ENCODE measurements at regions not wholly inside any gene's neighbourhood (a gene's known extent, or its start where the extent isn't known, plus 50 kb on each side); places are given as distances from the start of the nearest gene placed in this dataset.

DNA sequence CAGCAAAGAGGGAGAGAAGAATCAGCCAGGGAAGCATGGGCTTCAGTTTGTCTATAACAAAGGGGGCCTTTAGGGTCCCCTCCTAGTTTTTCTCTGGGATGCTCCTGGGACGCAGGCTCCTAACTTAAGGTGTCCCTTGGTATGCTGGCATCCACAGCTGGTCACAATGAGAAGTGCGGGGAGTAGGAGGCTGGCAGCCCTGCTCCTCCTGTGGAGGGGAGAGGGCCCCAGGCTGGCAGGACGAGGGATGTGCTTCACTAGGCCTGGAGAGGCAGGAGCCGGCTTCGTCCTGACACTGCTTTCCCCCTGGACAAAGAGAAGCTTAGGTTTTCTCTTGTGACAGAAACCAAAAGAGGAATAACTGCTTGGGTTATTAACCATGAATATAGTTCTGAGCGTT, 67.6 kb downstream of the NENF start:
- no peak for DNase-seq
- H3K27ac ChIP-seq: no peak overlapping the region
- H3K9me3 ChIP-seq: no peaks in the 10 kb centered on the region
- in situ Hi-C loops (cut with MboI; ENCODE audit: low sequenced_read_pairs in 4 of 4): no loop called here
- no peaks in the 10 kb centered on the region for H3K27me3 ChIP-seq
- TF ChIP-seq, protein P1, sequence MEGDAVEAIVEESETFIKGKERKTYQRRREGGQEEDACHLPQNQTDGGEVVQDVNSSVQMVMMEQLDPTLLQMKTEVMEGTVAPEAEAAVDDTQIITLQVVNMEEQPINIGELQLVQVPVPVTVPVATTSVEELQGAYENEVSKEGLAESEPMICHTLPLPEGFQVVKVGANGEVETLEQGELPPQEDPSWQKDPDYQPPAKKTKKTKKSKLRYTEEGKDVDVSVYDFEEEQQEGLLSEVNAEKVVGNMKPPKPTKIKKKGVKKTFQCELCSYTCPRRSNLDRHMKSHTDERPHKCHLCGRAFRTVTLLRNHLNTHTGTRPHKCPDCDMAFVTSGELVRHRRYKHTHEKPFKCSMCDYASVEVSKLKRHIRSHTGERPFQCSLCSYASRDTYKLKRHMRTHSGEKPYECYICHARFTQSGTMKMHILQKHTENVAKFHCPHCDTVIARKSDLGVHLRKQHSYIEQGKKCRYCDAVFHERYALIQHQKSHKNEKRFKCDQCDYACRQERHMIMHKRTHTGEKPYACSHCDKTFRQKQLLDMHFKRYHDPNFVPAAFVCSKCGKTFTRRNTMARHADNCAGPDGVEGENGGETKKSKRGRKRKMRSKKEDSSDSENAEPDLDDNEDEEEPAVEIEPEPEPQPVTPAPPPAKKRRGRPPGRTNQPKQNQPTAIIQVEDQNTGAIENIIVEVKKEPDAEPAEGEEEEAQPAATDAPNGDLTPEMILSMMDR (IDR thresholded peaks at IDR 0.05 in 4 of 5, conservative IDR thresholded peaks at IDR 0.05 in 1 of 5): no peak
- TF ChIP-seq POLR2A (IDR thresholded peaks at IDR 0.05): no peak
- intact Hi-C loops (cut with DNase I; ENCODE audit: low total_unique reads): no loop called here
- ATAC-seq: no peak
- no peak overlapping the region for H3K4me3 ChIP-seq
- H3K4me1 ChIP-seq: no peaks in the 10 kb centered on the region
- no peaks in the 10 kb centered on the region for H3K36me3 ChIP-seq

DNA sequence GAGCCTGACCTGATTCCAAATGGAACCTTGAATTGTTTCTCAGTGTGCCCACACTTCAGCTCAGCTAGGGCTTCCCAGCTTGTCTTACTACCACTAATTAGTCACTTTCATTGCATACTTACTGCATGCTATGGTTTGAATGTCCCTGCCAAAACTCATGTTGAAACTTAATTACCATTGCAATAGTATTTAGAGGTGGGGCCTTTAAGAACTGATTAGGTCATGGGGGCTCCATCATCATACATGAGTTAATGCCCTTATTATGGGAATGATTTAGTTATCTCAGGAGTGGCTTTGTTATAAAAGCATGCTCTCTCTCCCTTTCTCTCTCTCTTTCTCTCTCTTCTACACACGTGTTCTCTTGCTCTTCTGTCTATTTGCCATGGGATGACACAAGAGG, 68.3 kb downstream of the NENF start:
- Histone ChIP-seq H3K4me3 (no peak overlapping the region), H3K36me3 (no peaks in the 10 kb centered on the region), H3K27me3 (no peaks in the 10 kb centered on the region), H3K27ac (no peak overlapping the region), H3K9me3 (no peaks in the 10 kb centered on the region), H3K4me1 (no peaks in the 10 kb centered on the region)
- DNase-seq: no peak
- no peak for ATAC-seq
- TF ChIP-seq, protein P1 (IDR thresholded peaks at IDR 0.05 in 4 of 5, conservative IDR thresholded peaks at IDR 0.05 in 1 of 5): no peak
- TF ChIP-seq POLR2A (IDR thresholded peaks at IDR 0.05): no peak
- in situ Hi-C loops (cut with MboI; ENCODE audit: low sequenced_read_pairs in 4 of 4): no loop called here
- intact Hi-C loops (cut with DNase I; ENCODE audit: low total_unique reads): no loop called here

DNA sequence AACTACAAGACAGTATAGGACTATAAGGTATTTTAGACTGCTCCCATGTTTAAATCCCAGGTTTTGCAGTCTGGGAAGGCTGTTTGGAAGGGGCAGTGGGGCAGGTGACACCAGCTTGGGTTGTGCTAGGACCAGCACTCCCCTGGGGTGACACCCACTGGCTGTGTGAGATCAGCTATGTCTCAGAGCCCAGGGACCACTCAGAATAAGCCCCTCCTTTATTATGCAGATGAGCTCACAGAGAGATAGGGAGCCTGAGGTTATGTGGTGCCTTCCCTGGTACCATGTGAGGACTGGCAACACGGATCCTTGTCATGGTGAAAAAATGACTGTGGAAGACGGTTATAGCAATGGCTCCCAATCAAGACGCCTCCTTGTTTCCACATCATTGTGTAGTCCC, 71.0 kb downstream of the NENF start:
- DNase-seq: no peak
- TF ChIP-seq, protein P1 (IDR thresholded peaks at IDR 0.05 in 4 of 5, conservative IDR thresholded peaks at IDR 0.05 in 1 of 5): no peak
- TF ChIP-seq POLR2A (IDR thresholded peaks at IDR 0.05): no peak
- H3K4me1 ChIP-seq: no peaks in the 10 kb centered on the region
- intact Hi-C loops (cut with DNase I; ENCODE audit: low total_unique reads): no loop called here
- in situ Hi-C loops (cut with MboI; ENCODE audit: low sequenced_read_pairs in 4 of 4): no loop called here
- no peak for ATAC-seq
- H3K27me3 ChIP-seq: no peaks in the 10 kb centered on the region
- H3K4me3 ChIP-seq: no peak overlapping the region
- H3K27ac ChIP-seq: no peak overlapping the region
- H3K9me3 ChIP-seq: no peaks in the 10 kb centered on the region
- no peaks in the 10 kb centered on the region for H3K36me3 ChIP-seq

DNA sequence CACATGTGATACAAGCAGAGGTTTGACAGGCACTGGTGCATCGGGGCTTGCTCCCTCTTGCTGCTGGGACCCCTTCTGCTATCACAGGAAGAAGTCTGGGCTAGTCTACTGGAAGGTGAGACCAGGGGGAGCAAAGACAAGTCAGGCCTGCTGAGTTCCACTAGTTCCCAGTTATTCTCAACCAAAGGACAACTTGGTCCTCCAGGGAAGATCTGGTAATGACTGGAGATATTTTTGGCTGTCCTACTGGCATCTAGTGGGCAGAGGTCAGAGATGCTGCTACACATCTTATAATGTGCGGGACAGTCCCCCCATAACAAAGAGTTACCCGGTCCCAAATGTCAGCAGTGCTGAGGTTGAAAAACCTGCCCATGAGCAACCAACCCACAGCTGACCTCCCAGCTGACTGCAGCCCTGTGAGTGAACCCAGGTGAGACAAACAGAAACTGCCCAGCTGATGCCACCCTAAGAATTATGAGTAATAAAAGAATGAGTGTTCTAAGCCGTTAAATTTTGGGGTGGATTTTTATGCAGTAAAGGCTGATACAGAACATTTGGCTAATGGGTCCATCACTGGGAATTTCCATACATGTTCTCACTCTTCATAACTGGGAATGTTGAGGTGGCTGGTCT, 71.6 kb downstream of the NENF start:
- intact Hi-C loops (cut with DNase I; ENCODE audit: low total_unique reads) (no loop called here), in situ Hi-C loops (cut with MboI; ENCODE audit: low sequenced_read_pairs in 4 of 4) (no loop called here)
- TF ChIP-seq, protein P1 (IDR thresholded peaks at IDR 0.05 in 4 of 5, conservative IDR thresholded peaks at IDR 0.05 in 1 of 5): no peak
- no peak for TF ChIP-seq POLR2A (IDR thresholded peaks at IDR 0.05)
- no peak for DNase-seq
- Histone ChIP-seq H3K27me3 (no peaks in the 10 kb centered on the region), H3K27ac (no peak overlapping the region), H3K9me3 (no peaks in the 10 kb centered on the region), H3K36me3 (no peaks in the 10 kb centered on the region), H3K4me3 (no peak overlapping the region), H3K4me1 (no peaks in the 10 kb centered on the region)
- ATAC-seq: no peak

DNA sequence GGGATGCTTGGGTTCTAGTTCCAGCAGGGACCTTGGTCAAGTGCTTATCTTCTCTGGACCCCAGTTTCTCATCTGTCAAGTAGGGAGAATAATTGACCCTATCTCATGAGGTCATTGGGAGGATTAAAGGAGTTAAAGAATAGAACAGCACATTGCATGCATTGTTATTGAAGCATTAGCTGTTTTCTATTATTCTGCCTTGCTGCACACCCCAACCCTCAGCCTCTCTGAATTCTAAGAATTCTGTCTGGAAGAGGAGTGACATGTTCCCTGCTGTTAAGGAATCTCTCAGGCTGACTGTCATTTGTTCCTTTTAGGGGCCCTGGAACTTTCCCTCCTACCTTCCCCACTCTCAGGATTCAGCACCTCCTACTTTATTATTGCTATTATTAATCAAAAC, 73.9 kb downstream of the NENF start:
- H3K4me1 ChIP-seq: no peaks in the 10 kb centered on the region
- no peak overlapping the region for H3K4me3 ChIP-seq
- DNase-seq (no peak), ATAC-seq (no peak)
- no peaks in the 10 kb centered on the region for H3K36me3 ChIP-seq
- no peaks in the 10 kb centered on the region for H3K9me3 ChIP-seq
- intact Hi-C loops (cut with DNase I; ENCODE audit: low total_unique reads) (no loop called here), in situ Hi-C loops (cut with MboI; ENCODE audit: low sequenced_read_pairs in 4 of 4) (no loop called here)
- H3K27me3 ChIP-seq: no peaks in the 10 kb centered on the region
- TF ChIP-seq POLR2A (IDR thresholded peaks at IDR 0.05): no peak
- TF ChIP-seq, protein P1 (IDR thresholded peaks at IDR 0.05 in 4 of 5, conservative IDR thresholded peaks at IDR 0.05 in 1 of 5): no peak
- no peak overlapping the region for H3K27ac ChIP-seq
